HEK293 (cell line): ENCODE measurements at regions not wholly inside any gene's neighbourhood (a gene's known extent, or its start where the extent isn't known, plus 50 kb on each side); places are given as distances from the start of the nearest gene placed in this dataset.

Source experiments
- CTCF ChIA-PET: fragments of 350-600 bp; formaldehyde crosslinking; extraction: SDS; loops from one replicate; lab custom pipeline; 2021; ENCODE audit warnings: antibody characterized with exemption; lab: Yijun Ruan, JAX
- POLR2A ChIA-PET: fragments of 300-600 bp; formaldehyde crosslinking; extraction: SDS; loops from one replicate; lab custom pipeline; 2020; ENCODE audit warnings: antibody characterized with exemption, inconsistent platforms; lab: Yijun Ruan, JAX
- H3K27ac ChIP-seq: fragments of 200-500 bp; sonication (Bioruptor generic); 2 replicates; pipeline ENCODE4 v1.5.1; 2014; ENCODE audit warnings: low read depth, low read length, control low read depth, inconsistent platforms; ENCODE audit errors: extremely low read depth
- H3K36me3 ChIP-seq, 2 experiments: fragments of 200-500 bp in 1 of 2; sonication (Bioruptor generic) in 1 of 2; 1 replicate in 1 of 2; 2 replicates in 1 of 2; pipeline ENCODE4 v1.5.1; 2014 to 2017; ENCODE audit warnings: inconsistent platforms in 2 of 2, low read length in 2 of 2; ENCODE audit not compliant: control insufficient read depth in 2 of 2, insufficient read depth in 1 of 2
- H3K4me1 ChIP-seq: fragments of 200-500 bp; sonication (Bioruptor generic); 2 replicates; pipeline ENCODE4 v1.5.1; 2014; ENCODE audit warnings: mild to moderate bottlenecking, low read length, inconsistent platforms; ENCODE audit not compliant: control insufficient read depth, insufficient read depth
- H3K4me3 ChIP-seq: 2 replicates; pipeline ENCODE4 v1.5.1; 2011; ENCODE audit warnings: low read depth, mild to moderate bottlenecking, control low read depth, low read length, moderate library complexity
- H3K9me3 ChIP-seq: fragments of 200-500 bp; sonication (Bioruptor generic); 2 replicates; pipeline ENCODE4 v1.5.1; 2014; ENCODE audit warnings: low read depth, low read length, inconsistent platforms; ENCODE audit not compliant: control insufficient read depth, insufficient read depth
- EGR2 ChIP-seq: fragments of 450-650 bp; formaldehyde crosslinking; IDR thresholded peaks from 2 replicates; pipeline ENCODE4 v1.5.1; 2016; ENCODE audit warnings: low read depth, missing biosample characterization, missing genetic modification characterization
- GLI4 ChIP-seq: fragments of 450-650 bp; formaldehyde crosslinking; IDR thresholded peaks from 2 replicates; pipeline ENCODE4 v1.5.1; 2016; ENCODE audit warnings: missing biosample characterization, missing genetic modification characterization
- HOXD13 ChIP-seq: sonication (generic); formaldehyde crosslinking; IDR thresholded peaks from 2 replicates; pipeline ENCODE4 v1.8.0; 2022; ENCODE audit warnings: missing genetic modification reagents, borderline replicate concordance
- IKZF3 ChIP-seq: fragments of 450-650 bp; IDR thresholded peaks from 2 replicates; pipeline ENCODE4 v1.5.0; 2018; ENCODE audit warnings: missing biosample characterization, mild to moderate bottlenecking, missing genetic modification characterization, moderate library complexity
- KLF10 ChIP-seq: fragments of 450-650 bp; IDR thresholded peaks from 2 replicates; pipeline ENCODE4 v1.5.1; 2018; ENCODE audit warnings: missing biosample characterization, mild to moderate bottlenecking, missing genetic modification characterization
- KLF16 ChIP-seq: fragments of 450-650 bp; formaldehyde crosslinking; IDR thresholded peaks from 2 replicates; pipeline ENCODE4 v1.5.1; 2017; ENCODE audit warnings: missing biosample characterization, missing genetic modification characterization
- ZBTB17 ChIP-seq: fragments of 450-650 bp; formaldehyde crosslinking; IDR thresholded peaks from 2 replicates; pipeline ENCODE4 v1.5.1; 2016; ENCODE audit warnings: missing biosample characterization, missing genetic modification characterization
- ZIC2 ChIP-seq: fragments of 450-650 bp; formaldehyde crosslinking; IDR thresholded peaks from 2 replicates; pipeline ENCODE4 v1.5.1; 2016; ENCODE audit warnings: missing biosample characterization, missing genetic modification characterization
- ZNF132 ChIP-seq: fragments of 450-650 bp; formaldehyde crosslinking; IDR thresholded peaks from 2 replicates; pipeline ENCODE4 v1.5.1; 2017; ENCODE audit warnings: missing biosample characterization, missing genetic modification characterization, borderline replicate concordance
- ZNF214 ChIP-seq: fragments of 450-650 bp; formaldehyde crosslinking; IDR thresholded peaks from 2 replicates; pipeline ENCODE4 v1.5.1; 2017; ENCODE audit warnings: missing biosample characterization, mild to moderate bottlenecking, missing genetic modification characterization, borderline replicate concordance
- ZNF239 ChIP-seq: fragments of 450-650 bp; formaldehyde crosslinking; IDR thresholded peaks from 2 replicates; pipeline ENCODE4 v1.5.1; 2016; ENCODE audit warnings: missing biosample characterization, missing genetic modification characterization
- ZNF266 ChIP-seq: fragments of 450-650 bp; formaldehyde crosslinking; IDR thresholded peaks from 2 replicates; pipeline ENCODE4 v1.5.1; 2016; ENCODE audit warnings: missing biosample characterization, missing genetic modification characterization, low read depth
- ZNF335 ChIP-seq: fragments of 450-650 bp; formaldehyde crosslinking; conservative IDR thresholded peaks from 2 replicates; pipeline ENCODE4 v1.5.1; 2016; ENCODE audit warnings: missing biosample characterization, missing genetic modification characterization
- ZNF366 ChIP-seq: fragments of 450-650 bp; formaldehyde crosslinking; conservative IDR thresholded peaks from 2 replicates; pipeline ENCODE4 v1.5.1; 2016; ENCODE audit warnings: missing biosample characterization, missing genetic modification characterization
- ZNF394 ChIP-seq: fragments of 450-650 bp; formaldehyde crosslinking; IDR thresholded peaks from 2 replicates; pipeline ENCODE4 v1.5.1; 2016; ENCODE audit warnings: missing biosample characterization, missing genetic modification characterization, mild to moderate bottlenecking, moderate library complexity, borderline replicate concordance
- ZNF449 ChIP-seq: fragments of 450-650 bp; formaldehyde crosslinking; IDR thresholded peaks from 2 replicates; pipeline ENCODE4 v1.5.1; 2017; ENCODE audit warnings: missing biosample characterization, mild to moderate bottlenecking, missing genetic modification characterization, moderate library complexity
- ZNF510 ChIP-seq: fragments of 450-650 bp; formaldehyde crosslinking; IDR thresholded peaks from 2 replicates; pipeline ENCODE4 v1.5.1; 2018; ENCODE audit warnings: mild to moderate bottlenecking, missing genetic modification characterization, missing biosample characterization; ENCODE audit not compliant: insufficient replicate concordance
- ZNF558 ChIP-seq: fragments of 450-650 bp; formaldehyde crosslinking; IDR thresholded peaks from 2 replicates; pipeline ENCODE4 v1.5.1; 2016; ENCODE audit warnings: missing biosample characterization, missing genetic modification characterization
- ZNF560 ChIP-seq: fragments of 450-650 bp; formaldehyde crosslinking; IDR thresholded peaks from 2 replicates; pipeline ENCODE4 v1.5.1; 2017; ENCODE audit warnings: missing biosample characterization, missing genetic modification characterization, borderline replicate concordance
- ZNF670 ChIP-seq: fragments of 450-650 bp; formaldehyde crosslinking; IDR thresholded peaks from 2 replicates; pipeline ENCODE4 v1.5.1; 2016; ENCODE audit warnings: missing biosample characterization, missing genetic modification characterization, low read depth
- ZNF76 ChIP-seq: fragments of 450-650 bp; formaldehyde crosslinking; IDR thresholded peaks from 2 replicates; pipeline ENCODE4; 2016; ENCODE audit warnings: low read depth, missing biosample characterization, missing genetic modification characterization, borderline replicate concordance
- ZNF777 ChIP-seq: fragments of 450-650 bp; formaldehyde crosslinking; IDR thresholded peaks from 2 replicates; pipeline ENCODE4 v1.5.1; 2017; ENCODE audit warnings: missing biosample characterization, missing genetic modification characterization, borderline replicate concordance
- ZNF785 ChIP-seq: fragments of 450-650 bp; formaldehyde crosslinking; IDR thresholded peaks from 2 replicates; pipeline ENCODE4 v1.5.1; 2016; ENCODE audit warnings: missing biosample characterization, missing genetic modification characterization
- TF ChIP-seq, protein P1 (sequence below): fragments of 450-650 bp; formaldehyde crosslinking; IDR thresholded peaks from 2 replicates; pipeline ENCODE4 v1.5.1; 2016; ENCODE audit warnings: missing biosample characterization, missing genetic modification characterization, low read depth
- TF ChIP-seq, protein P2 (sequence below): fragments of 450-650 bp; formaldehyde crosslinking; IDR thresholded peaks from 2 replicates; pipeline ENCODE4 v1.5.1; 2017; ENCODE audit warnings: missing biosample characterization, missing genetic modification characterization

DNA sequence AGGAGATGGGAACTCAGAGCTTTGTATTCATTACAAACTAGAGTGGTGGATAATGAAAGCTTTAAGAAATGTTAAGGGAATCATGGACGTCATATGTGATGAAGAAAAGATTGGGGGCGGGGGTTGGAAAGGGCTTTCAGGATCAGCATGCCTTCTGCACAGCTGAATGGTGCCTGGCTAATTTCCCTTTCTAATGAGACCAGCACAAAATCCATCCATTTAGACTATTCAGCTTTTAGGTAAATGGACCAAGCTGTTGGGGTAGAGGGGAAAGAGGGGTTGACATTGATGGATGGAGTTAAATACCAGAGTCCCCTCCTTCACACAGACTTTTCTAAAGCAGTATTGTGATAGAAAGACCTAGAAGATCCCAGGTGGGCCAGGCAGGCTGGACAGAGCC, 737.9 kb upstream of the WWC1 start (continued):
- no peak for TF ChIP-seq ZNF560
- no peak for TF ChIP-seq ZNF785 (tag by site-specific recombination)
- no peak for TF ChIP-seq KLF16
- TF ChIP-seq ZNF510 (tag by site-specific recombination): no peak
- TF ChIP-seq HOXD13 (CRISPR knock-in tag): no peak
- no peak for TF ChIP-seq ZNF239

DNA sequence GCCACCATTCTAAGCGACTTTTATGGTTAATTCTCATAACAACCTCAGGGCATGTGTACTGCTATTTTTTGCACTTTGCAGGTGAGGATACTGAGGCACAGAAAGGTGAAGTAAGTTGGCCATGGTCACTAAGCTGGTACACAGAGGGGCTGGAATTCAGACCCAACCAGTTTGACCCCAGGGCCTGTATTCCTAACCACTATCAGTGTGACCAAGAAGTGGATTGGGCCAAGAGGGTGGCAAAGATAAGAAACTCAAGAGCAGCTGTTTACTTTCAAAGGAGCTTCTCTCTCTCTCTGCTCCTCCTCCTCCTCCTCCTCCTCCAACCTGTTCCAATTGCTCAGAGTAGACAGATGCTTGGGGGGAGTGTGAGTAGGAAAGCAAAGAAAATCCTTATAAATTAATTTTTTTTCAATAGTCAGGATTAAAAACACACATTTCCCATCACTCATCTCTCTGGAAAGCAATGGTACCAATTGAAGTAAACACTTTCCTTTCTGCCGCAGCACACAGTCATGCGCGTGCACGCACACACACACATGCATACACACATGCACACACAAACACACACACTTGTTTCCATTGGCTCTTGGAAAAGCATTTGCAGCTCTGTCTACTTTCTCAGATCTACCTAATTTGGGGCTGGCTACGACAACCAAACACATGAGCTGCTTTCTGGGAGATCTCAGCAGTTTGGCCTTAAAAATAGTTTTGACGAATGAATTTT, 736.7 kb upstream of the WWC1 start:
- POLR2A ChIA-PET: no interaction called here
- CTCF ChIA-PET: no interaction called here

GRCh38 chr5:167555565-167556166, 735.8 kb upstream of the WWC1 start:
- no peaks in the 10 kb centered on the region for H3K4me1 ChIP-seq
- no peak for TF ChIP-seq ZNF335 (tag by site-specific recombination)
- no peak for TF ChIP-seq KLF10 (tag by site-specific recombination)
- TF ChIP-seq, protein P1, sequence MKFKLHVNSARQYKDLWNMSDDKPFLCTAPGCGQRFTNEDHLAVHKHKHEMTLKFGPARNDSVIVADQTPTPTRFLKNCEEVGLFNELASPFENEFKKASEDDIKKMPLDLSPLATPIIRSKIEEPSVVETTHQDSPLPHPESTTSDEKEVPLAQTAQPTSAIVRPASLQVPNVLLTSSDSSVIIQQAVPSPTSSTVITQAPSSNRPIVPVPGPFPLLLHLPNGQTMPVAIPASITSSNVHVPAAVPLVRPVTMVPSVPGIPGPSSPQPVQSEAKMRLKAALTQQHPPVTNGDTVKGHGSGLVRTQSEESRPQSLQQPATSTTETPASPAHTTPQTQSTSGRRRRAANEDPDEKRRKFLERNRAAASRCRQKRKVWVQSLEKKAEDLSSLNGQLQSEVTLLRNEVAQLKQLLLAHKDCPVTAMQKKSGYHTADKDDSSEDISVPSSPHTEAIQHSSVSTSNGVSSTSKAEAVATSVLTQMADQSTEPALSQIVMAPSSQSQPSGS: no peak
- TF ChIP-seq ZNF266 (tag by site-specific recombination): no peak
- TF ChIP-seq ZNF449 (tag by site-specific recombination): no peak
- TF ChIP-seq IKZF3 (tag by site-specific recombination): no peak
- no peak for TF ChIP-seq ZNF214 (tag by site-specific recombination)
- no peak for TF ChIP-seq ZNF132 (tag by site-specific recombination)
- TF ChIP-seq EGR2 (tag by site-specific recombination): no peak
- TF ChIP-seq ZIC2 (tag by site-specific recombination): no peak
- TF ChIP-seq, protein P2, sequence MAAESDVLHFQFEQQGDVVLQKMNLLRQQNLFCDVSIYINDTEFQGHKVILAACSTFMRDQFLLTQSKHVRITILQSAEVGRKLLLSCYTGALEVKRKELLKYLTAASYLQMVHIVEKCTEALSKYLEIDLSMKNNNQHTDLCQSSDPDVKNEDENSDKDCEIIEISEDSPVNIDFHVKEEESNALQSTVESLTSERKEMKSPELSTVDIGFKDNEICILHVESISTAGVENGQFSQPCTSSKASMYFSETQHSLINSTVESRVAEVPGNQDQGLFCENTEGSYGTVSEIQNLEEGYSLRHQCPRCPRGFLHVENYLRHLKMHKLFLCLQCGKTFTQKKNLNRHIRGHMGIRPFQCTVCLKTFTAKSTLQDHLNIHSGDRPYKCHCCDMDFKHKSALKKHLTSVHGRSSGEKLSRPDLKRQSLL (tag by site-specific recombination): no peak
- TF ChIP-seq GLI4 (tag by site-specific recombination): no peak
- TF ChIP-seq ZNF670 (tag by site-specific recombination): no peak
- no peak for TF ChIP-seq ZNF76 (tag by site-specific recombination)
- no peak for TF ChIP-seq ZNF558 (tag by site-specific recombination)
- no peak for TF ChIP-seq ZNF394 (tag by site-specific recombination)
- TF ChIP-seq ZNF366 (tag by site-specific recombination): no peak
- TF ChIP-seq, all 188 proteins: peak for 0
- ChIA-PET POLR2A (no interaction called here), CTCF (no interaction called here)
- H3K36me3 ChIP-seq: no peaks in the 10 kb centered on the region
- H3K4me3 ChIP-seq: no peak overlapping the region
- no peak overlapping the region for H3K27ac ChIP-seq
- no peaks in the 10 kb centered on the region for H3K9me3 ChIP-seq

More for the DNA sequence above, 736.7 kb upstream of the WWC1 start:
- Histone ChIP-seq H3K36me3 (no peaks in the 10 kb centered on the region), H3K4me1 (no peaks in the 10 kb centered on the region), H3K27ac (no peak overlapping the region), H3K4me3 (no peak overlapping the region), H3K9me3 (no peaks in the 10 kb centered on the region)
- TF ChIP-seq ZBTB17 (tag by site-specific recombination) (no peak), ZNF777 (no peak)
